ENCODE measurements at regions not wholly inside any gene's neighbourhood (a gene's known extent, or its start where the extent isn't known, plus 50 kb on each side); places are given as distances from the start of the nearest gene placed in this dataset.
"Not testable (repeated sequence)": the region's sequence is repeated elsewhere in the genome, so short reads cannot be mapped to it uniquely, and the experiment has no call there.

DNA sequence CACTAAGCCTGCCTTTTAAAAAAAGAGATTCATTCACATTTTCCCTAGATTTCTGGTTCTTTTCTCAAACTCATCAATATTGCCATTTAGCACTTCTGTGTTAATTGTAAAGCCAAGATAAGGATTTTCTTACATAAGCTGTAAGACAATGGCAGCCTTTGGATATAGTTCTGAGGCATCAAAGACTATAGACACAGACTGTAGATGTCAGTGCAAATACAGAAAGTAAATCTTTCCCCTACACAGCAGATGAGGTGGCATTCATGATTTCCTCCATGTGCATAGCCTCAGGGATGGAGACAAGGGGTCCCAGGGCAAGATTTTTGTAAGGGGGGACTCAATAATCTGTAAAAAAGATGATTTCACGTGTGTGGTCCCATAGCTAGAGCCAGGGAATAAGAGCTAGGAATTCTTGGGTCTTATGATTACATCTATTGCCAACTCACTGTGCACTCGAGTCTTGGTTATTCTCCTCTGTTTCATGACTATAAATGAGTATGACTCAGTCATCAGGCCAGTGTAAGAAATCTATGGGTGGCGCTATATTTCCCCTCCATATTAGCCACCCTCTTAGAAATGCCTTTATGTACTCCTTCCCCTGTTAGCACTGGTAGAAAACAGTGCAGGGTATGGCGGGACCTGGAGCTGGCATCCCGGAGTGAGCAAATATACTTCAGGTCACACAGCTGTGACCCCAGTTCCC is 207.5 kb downstream of the EXOC5 start:
- no peak for DNase-seq (ENCODE audit: low read depth in 2 of 2)

- no peak for DNase-seq (ENCODE audit: low read depth in 2 of 2)
Observed at GRCh38 chr14:57060276-57060955, 208.3 kb downstream of the EXOC5 start.

GRCh38 chr14:57058319-57058718 is 210.4 kb downstream of the EXOC5 start:
- no peak for DNase-seq (ENCODE audit: low read depth in 2 of 2)

- DNase-seq (ENCODE audit: low read depth in 2 of 2), result no peak
Observed at GRCh38 chr14:57057803-57058202, 210.9 kb downstream of the EXOC5 start.

GRCh38 chr14:57056522-57056921 is 212.2 kb downstream of the EXOC5 start:
- DNase-seq (ENCODE audit: low read depth in 2 of 2), result not testable (repeated sequence)

DNA sequence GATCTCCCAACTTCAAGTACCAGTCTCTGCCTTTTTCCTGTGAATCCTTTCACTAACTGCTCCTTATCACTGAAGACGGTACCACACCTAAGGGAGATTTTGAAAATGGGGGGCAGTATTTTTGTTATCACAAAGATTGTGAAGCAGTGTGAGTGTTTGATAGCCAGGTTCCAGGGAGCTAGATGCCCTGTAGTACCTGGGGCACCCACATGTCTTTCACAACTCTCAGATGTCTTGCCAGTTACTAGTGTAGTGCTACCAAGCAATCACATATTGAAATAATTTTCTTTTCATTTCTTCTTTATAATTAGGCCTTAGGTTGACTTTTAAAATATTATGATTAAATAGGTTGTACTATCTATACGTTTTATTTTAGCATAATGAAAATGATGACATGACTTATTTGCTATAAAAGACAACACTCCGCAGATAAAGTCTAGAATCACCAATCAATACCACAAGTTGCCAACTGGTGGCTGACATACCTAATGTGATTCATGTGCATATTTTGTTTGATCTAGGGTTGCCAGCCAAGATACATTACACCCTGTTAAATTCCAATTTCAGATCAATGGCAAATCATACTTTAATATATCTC is 215.9 kb downstream of the EXOC5 start:
- no peak for DNase-seq (ENCODE audit: low read depth in 2 of 2)

- no peak for DNase-seq (ENCODE audit: low read depth in 2 of 2)
Observed at GRCh38 chr14:57051633-57052032, 217.1 kb downstream of the EXOC5 start.

GRCh38 chr14:57049848-57050247 is 218.9 kb downstream of the EXOC5 start:
- no peak for DNase-seq (ENCODE audit: low read depth in 2 of 2)

- DNase-seq (ENCODE audit: low read depth in 2 of 2), result no peak
Observed at GRCh38 chr14:57046175-57046574, 222.5 kb downstream of the EXOC5 start.

GRCh38 chr14:57044101-57044973 is 224.4 kb downstream of the EXOC5 start:
- DNase-seq (ENCODE audit: low read depth in 2 of 2), result not testable (repeated sequence)

- DNase-seq (ENCODE audit: low read depth in 2 of 2), result no peak
Observed at GRCh38 chr14:57038689-57039088, 228.4 kb upstream of the OTX2 start.

- no peak for DNase-seq (ENCODE audit: low read depth in 2 of 2)
Observed at GRCh38 chr14:57031474-57031873, 221.2 kb upstream of the OTX2 start.

DNA sequence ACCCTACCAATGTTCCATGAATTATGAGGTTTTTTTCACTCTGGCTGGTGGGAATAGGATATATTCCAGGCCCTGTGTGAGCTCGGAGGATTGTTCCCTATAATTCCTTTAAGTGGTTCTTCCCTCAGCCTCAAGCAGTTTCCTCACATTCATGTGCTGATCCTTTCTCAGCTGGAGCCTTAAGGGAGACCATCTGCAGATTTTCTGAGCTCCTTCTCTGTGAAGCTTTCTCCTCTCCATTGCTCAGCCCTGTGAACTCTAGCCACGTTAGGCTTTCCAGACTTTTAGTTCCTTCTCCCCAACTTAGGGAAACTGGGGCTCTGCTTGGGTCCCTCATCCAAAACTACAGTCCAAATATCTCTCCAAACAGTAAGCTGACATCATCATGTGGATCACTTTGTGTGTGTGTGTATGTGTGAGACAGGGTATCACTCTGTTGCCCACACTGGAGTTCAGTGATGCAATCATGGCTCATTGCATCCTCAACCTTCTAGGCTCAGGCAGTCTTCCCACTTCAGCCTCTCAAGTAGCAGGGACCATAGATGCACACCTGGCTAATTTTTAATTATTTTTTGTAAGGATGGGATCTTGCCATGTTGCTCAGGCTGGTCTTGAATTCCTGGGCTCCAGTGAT is 219.5 kb upstream of the OTX2 start:
- DNase-seq (ENCODE audit: low read depth in 2 of 2), result no peak

DNA sequence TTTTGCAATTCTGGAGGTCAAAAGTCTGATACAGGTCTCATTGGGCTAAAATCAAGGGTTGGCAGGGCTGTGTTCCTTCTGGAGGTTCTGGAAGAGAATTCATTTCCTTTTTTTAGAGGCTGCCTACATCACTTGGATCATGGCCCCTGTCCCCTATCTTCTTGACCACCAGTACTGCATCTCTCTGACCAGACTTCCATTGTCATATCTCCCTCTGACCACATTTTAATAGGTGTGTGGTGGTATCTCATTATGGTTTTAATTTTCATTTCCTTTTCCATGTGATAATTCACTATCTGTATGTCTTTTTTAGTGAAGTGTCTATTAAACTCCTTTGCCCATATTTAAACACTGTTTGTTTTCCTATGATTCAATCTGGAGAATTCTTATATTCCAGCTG is 215.2 kb upstream of the OTX2 start:
- no peak for DNase-seq (ENCODE audit: low read depth in 2 of 2)

DNA sequence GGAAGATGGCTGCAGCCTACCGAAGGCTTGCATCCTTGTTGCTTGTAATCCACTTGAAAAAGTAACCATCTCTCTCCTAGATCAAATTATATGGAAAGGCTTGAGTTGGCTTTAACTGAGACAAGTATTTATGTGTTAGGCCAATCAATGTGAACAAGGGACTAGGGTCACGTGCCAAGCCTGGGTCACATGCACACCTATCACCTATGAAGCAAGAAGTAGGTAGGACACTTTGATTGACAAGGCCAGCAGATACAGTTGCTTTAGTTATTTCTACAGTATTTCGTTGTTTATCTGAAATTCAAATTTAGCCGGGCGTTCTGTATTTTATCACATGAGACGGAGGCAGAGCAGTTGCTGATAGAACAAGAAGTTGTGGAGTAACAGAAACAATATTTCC is 212.3 kb upstream of the OTX2 start:
- no peak for DNase-seq (ENCODE audit: low read depth in 2 of 2)

- DNase-seq (ENCODE audit: low read depth in 2 of 2), result no peak
Observed at GRCh38 chr14:57018065-57018464, 207.8 kb upstream of the OTX2 start.

GRCh38 chr14:57013987-57014386 is 203.7 kb upstream of the OTX2 start:
- no peak for DNase-seq (ENCODE audit: low read depth in 2 of 2)

DNA sequence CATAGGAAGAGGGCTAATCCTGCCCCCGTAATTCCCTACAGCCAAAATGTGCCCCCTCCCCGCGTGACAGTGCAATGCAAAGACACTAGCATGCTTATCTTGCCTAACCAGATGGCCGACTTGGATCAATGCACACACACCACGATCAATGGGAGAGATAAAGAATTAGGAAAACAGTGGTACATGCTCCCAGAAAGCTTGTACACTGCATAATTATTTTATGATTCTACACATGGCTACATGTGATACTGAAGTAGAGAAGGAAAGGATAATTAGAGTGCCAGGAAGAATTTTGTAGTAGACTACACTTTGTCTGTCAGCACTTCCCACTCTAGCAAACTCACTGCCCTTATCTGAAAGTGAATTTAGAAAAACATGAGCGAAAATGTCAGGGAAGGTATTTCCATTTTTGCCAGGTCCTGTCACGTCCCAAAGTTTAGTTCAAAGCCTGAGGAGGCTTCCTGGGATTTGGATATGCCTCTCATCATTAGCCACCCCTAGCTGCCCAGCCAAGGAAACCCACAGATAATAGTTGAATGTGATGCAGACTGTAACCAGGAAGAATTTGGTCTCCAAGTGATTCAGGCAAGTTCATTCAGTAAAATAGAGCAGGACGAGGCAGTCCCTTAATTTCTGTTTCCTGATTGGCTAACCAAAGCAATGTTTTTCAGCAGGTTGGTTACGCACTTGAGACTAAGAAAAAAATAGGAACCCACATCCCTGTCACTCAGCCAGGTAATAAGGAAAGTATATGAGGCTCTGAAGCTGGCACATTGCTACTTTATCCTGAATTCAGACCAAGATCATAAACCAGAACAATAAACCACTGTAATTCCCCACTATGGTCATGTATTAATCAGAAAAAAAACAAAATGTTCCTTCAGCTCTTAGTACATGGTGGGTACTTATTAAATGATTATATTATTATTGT is 199.6 kb upstream of the OTX2 start:
- DNase-seq (ENCODE audit: low read depth in 2 of 2), result no peak

GRCh38 chr14:57008534-57008933 is 198.3 kb upstream of the OTX2 start:
- no peak for DNase-seq (ENCODE audit: low read depth in 2 of 2)

DNA sequence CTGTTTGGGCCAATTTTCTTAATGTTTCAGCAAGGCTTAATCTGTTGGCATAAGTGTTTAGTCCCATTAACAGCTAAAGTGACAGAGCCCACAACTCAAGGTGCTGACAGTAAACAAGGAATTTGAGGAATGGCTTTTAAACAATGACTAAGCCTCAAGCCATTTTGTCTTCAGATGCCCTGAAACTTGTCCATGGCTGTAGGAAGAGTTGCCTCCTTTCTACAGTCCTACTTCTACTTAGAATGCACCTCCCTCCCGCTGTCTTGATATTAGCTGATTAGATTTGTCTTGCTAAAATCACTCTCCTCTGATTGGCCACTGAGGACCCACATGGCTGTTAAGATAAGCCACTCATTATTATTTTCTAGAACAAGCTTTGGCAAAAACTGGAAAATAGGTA is 188.4 kb upstream of the OTX2 start:
- no peak for DNase-seq (ENCODE audit: low read depth in 2 of 2)

Data from lung microvascular endothelial cell (primary cell).